ENCODE measurements at regions not wholly inside any gene's neighbourhood (a gene's known extent, or its start where the extent isn't known, plus 50 kb on each side); places are given as distances from the start of the nearest gene placed in this dataset.

DNA sequence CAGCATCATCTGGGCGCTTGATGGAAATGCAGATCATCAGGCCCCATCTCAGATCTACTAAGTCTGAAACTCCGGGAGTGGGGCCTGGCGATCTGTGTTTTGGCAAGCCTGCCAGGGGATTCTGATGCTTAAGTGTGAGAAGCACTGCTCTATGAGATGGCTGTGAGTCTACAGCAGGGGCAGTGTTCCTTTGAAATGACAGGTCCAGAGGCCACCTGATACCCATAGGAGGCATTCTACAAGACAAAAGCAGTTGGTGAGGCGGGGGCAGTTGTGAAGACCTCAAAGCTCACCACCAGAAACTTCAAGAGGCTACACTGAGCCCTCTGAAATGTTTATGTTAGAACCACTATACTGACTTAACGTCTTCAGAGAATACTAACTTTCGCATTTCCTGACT, 86.9 kb upstream of the SPATA31D4 start (continued):
- TF ChIP-seq, protein P1, sequence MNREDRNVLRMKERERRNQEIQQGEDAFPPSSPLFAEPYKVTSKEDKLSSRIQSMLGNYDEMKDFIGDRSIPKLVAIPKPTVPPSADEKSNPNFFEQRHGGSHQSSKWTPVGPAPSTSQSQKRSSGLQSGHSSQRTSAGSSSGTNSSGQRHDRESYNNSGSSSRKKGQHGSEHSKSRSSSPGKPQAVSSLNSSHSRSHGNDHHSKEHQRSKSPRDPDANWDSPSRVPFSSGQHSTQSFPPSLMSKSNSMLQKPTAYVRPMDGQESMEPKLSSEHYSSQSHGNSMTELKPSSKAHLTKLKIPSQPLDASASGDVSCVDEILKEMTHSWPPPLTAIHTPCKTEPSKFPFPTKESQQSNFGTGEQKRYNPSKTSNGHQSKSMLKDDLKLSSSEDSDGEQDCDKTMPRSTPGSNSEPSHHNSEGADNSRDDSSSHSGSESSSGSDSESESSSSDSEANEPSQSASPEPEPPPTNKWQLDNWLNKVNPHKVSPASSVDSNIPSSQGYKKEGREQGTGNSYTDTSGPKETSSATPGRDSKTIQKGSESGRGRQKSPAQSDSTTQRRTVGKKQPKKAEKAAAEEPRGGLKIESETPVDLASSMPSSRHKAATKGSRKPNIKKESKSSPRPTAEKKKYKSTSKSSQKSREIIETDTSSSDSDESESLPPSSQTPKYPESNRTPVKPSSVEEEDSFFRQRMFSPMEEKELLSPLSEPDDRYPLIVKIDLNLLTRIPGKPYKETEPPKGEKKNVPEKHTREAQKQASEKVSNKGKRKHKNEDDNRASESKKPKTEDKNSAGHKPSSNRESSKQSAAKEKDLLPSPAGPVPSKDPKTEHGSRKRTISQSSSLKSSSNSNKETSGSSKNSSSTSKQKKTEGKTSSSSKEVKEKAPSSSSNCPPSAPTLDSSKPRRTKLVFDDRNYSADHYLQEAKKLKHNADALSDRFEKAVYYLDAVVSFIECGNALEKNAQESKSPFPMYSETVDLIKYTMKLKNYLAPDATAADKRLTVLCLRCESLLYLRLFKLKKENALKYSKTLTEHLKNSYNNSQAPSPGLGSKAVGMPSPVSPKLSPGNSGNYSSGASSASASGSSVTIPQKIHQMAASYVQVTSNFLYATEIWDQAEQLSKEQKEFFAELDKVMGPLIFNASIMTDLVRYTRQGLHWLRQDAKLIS (CRISPR knock-in tag; IDR thresholded peaks at IDR 0.05; ENCODE audit: borderline replicate concordance): no peak
- TF ChIP-seq RORB (CRISPR knock-in tag; IDR thresholded peaks at IDR 0.05) (no peak), CREM (CRISPR knock-in tag; IDR thresholded peaks at IDR 0.05) (no peak)
- TF ChIP-seq, protein P2, sequence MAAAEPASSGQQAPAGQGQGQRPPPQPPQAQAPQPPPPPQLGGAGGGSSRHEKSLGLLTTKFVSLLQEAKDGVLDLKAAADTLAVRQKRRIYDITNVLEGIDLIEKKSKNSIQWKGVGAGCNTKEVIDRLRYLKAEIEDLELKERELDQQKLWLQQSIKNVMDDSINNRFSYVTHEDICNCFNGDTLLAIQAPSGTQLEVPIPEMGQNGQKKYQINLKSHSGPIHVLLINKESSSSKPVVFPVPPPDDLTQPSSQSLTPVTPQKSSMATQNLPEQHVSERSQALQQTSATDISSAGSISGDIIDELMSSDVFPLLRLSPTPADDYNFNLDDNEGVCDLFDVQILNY (CRISPR knock-in tag; IDR thresholded peaks at IDR 0.05): no peak
- TF ChIP-seq, protein P3, sequence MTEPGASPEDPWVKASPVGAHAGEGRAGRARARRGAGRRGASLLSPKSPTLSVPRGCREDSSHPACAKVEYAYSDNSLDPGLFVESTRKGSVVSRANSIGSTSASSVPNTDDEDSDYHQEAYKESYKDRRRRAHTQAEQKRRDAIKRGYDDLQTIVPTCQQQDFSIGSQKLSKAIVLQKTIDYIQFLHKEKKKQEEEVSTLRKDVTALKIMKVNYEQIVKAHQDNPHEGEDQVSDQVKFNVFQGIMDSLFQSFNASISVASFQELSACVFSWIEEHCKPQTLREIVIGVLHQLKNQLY (CRISPR knock-in tag; IDR thresholded peaks at IDR 0.05): no peak

DNA sequence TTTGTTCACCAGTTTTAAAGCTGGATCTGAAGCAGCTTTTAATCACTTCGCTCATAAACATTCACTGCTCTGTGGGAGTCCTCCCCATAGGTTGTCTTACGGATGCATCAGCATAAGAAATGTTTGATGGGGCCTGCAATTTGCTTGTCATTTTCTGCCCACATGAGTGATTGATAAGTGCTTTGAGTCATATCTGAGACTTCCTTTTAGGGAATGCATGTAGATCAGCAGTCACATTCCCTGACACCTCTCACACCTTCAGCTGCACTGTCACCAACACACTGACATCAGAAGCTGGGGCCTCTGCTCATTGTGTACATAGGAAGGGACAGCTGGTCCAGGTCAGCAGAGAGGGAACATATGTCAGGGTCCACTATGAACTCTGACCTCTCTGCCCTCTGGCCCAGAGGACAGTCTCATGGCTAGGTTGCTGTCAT, 84.1 kb upstream of the SPATA31D4 start:
- CTCF ChIA-PET: no interaction called here

More for the DNA sequence above, 84.1 kb upstream of the SPATA31D4 start:
- H3K4me3 Mint-ChIP-seq: no peak overlapping the region
- TF ChIP-seq, protein P1 (CRISPR knock-in tag; IDR thresholded peaks at IDR 0.05; ENCODE audit: borderline replicate concordance): no peak
- no peak for TF ChIP-seq SMAD4 (CRISPR knock-in tag; IDR thresholded peaks at IDR 0.05)
- TF ChIP-seq HMGA2 (CRISPR knock-in tag; IDR thresholded peaks at IDR 0.05): no peak
- TF ChIP-seq, protein P4, sequence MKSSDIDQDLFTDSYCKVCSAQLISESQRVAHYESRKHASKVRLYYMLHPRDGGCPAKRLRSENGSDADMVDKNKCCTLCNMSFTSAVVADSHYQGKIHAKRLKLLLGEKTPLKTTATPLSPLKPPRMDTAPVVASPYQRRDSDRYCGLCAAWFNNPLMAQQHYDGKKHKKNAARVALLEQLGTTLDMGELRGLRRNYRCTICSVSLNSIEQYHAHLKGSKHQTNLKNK (CRISPR knock-in tag; IDR thresholded peaks at IDR 0.05): no peak
- TF ChIP-seq, protein P5, sequence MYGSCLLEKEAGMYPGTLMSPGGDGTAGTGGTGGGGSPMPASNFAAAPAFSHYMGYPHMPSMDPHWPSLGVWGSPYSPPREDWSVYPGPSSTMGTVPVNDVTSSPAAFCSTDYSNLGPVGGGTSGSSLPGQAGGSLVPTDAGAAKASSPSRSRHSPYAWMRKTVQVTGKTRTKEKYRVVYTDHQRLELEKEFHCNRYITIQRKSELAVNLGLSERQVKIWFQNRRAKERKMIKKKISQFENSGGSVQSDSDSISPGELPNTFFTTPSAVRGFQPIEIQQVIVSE (CRISPR knock-in tag; IDR thresholded peaks at IDR 0.05; ENCODE audit: borderline replicate concordance): no peak
- TF ChIP-seq GRHL2 (CRISPR knock-in tag; IDR thresholded peaks at IDR 0.05; ENCODE audit: insufficient replicate concordance, severe bottlenecking): no peak
- TF ChIP-seq TEAD4 (CRISPR knock-in tag; IDR thresholded peaks at IDR 0.05): no peak
- TF ChIP-seq NFATC4 (CRISPR knock-in tag; IDR thresholded peaks at IDR 0.05): no peak
- TF ChIP-seq, protein P6, sequence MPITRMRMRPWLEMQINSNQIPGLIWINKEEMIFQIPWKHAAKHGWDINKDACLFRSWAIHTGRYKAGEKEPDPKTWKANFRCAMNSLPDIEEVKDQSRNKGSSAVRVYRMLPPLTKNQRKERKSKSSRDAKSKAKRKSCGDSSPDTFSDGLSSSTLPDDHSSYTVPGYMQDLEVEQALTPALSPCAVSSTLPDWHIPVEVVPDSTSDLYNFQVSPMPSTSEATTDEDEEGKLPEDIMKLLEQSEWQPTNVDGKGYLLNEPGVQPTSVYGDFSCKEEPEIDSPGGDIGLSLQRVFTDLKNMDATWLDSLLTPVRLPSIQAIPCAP (CRISPR knock-in tag; IDR thresholded peaks at IDR 0.05): no peak
- no peak for TF ChIP-seq CREB1 (CRISPR knock-in tag; IDR thresholded peaks at IDR 0.05)
- no peak for TF ChIP-seq NFE2L1 (CRISPR knock-in tag; IDR thresholded peaks at IDR 0.05)
- TF ChIP-seq CREM (CRISPR knock-in tag; IDR thresholded peaks at IDR 0.05): no peak
- no peak for TF ChIP-seq ZNF671 (CRISPR knock-in tag; IDR thresholded peaks at IDR 0.05)
- no peak for TF ChIP-seq ESRRA (CRISPR knock-in tag; IDR thresholded peaks at IDR 0.05; ENCODE audit: borderline replicate concordance)
- TF ChIP-seq ATF1 (CRISPR knock-in tag; IDR thresholded peaks at IDR 0.05): no peak
- ATAC-seq (no peak), DNase-seq (ENCODE audit: low spot score) (no peak)
- H3K4me1 Mint-ChIP-seq: peaks cover 31% of the 10 kb centered on the region
- POLR2A ChIA-PET: no interaction called here
- H3K27ac Mint-ChIP-seq: no peak overlapping the region
- H3K27me3 Mint-ChIP-seq (ENCODE audit: low read depth): no peaks in the 10 kb centered on the region
- H3K36me3 Mint-ChIP-seq: no peaks in the 10 kb centered on the region
- H3K9me3 Mint-ChIP-seq: no peaks in the 10 kb centered on the region

All from WTC11 (cell line).